ENCODE measurements at regions not wholly inside any gene's neighbourhood (a gene's known extent, or its start where the extent isn't known, plus 50 kb on each side); places are given as distances from the start of the nearest gene placed in this dataset.

DNA sequence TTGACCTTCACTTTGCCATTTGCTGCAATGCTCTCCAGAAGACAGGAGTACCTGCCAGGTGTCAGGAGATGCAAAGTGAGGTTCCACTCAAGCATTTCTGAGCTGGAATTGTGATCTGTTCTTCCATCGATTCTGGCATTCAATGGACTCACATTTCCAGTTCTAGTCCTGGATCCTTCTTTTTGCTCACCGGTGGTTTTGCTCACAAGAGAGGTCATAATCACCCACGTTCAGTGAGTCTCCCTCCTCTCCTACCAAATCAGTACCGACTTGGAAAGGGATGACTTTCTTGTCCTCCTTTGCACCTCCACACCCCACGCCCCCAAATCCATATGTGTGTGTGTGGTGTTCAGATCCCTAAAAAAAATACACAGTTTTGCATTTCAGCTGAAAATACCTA is 206.7 kb upstream of the IGF1R start:
- no peak for DNase-seq (ENCODE audit: extremely low read depth in 1 of 2, low read depth in 1 of 2)

- DNase-seq (ENCODE audit: extremely low read depth in 1 of 2, low read depth in 1 of 2) = peak; percentile 15 to 33
These were observed 205.9 kb upstream of the IGF1R start for GRCh38 chr15:98442379-98442833.

DNA sequence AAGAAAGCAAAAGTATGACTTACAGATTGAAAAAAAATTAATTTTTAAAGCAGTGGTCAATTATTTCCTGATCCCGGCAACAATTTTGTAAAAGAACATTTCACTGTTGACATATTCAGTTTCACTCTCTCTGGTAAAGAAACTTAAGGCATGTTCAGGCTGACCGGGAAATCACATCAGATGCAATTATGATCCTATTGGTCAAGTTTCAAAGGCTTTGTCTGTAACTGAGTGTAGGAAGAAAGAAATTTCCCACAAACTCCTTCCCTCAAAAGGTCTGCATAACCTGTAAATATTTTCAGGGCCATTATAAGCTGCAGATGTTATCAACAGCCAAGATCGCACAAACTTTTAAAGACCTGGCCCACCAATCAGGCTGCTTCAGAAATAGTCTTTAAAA is 205.4 kb upstream of the IGF1R start:
- no peak for DNase-seq (ENCODE audit: extremely low read depth in 1 of 2, low read depth in 1 of 2)

GRCh38 chr15:98443526-98443925 is 204.8 kb upstream of the IGF1R start:
- DNase-seq (ENCODE audit: extremely low read depth in 1 of 2, low read depth in 1 of 2) = no peak

DNA sequence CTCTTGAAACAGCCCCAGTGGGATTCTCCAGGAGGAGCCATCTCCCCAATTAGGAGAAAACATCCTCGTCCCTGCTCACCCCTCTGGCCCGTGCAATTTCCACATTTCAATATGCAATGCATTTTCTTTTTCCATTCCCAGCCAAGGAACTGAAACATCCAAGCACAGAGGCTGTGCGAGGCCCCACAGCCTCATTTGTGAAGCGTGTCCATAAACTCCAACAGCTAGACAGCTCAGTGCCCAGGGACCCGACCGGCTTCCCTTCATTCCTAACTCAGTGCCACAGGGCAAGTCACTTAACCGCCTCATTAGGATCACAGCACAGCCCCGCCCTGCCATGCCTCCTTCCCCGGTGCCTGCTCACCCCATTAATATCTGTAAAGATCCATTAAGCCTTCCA is 204.2 kb upstream of the IGF1R start:
- DNase-seq (ENCODE audit: extremely low read depth in 1 of 2, low read depth in 1 of 2) = no peak

DNA sequence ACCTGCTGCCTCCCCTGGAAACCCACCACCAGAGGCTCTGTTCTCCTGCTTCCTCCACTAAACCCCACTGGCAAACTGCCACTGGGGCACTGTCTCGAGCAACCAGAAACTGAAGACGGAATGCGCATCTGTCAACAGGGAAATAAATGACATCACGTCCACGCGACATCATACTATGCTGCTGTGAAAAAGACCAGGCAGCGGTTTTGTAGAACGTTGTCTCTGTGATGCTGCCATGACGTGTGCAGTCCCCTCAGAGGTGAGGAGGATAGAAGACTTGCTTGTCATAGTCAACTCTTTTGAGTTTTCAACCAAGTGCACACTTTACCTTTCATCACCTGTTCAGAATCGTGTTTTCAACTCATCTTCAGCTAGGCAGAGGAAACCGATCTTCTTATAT is 203.0 kb upstream of the IGF1R start:
- no peak for DNase-seq (ENCODE audit: extremely low read depth in 1 of 2, low read depth in 1 of 2)

- no peak for DNase-seq (ENCODE audit: extremely low read depth in 1 of 2, low read depth in 1 of 2)
These were observed 202.3 kb upstream of the IGF1R start for GRCh38 chr15:98446083-98446482.

- no peak for DNase-seq (ENCODE audit: extremely low read depth in 1 of 2, low read depth in 1 of 2)
These were observed 201.3 kb upstream of the IGF1R start for GRCh38 chr15:98447069-98447468.

DNA sequence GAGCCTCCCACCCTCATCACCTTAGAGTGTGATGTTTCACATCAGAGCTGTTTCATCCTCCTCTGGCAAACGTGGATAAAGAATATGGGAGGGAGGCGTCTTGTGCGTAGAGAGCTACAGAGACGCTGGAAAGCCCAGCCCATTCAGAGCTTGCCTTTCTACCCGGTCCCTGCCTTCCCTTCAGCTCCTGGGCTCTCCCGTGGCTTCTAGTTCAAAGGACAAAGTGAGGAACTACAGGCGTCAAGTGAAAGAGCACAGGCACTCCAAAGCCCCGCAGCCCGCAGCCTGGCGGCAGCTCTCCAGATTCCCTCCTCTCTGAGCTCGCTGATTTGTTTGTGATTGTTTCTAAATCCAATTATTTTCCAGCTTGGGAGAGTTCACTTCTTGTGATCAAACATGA is 197.1 kb upstream of the IGF1R start:
- no peak for DNase-seq (ENCODE audit: extremely low read depth in 1 of 2, low read depth in 1 of 2)

- DNase-seq (ENCODE audit: extremely low read depth in 1 of 2, low read depth in 1 of 2) = no peak
These were observed 196.1 kb upstream of the IGF1R start for GRCh38 chr15:98452238-98452637.

DNA sequence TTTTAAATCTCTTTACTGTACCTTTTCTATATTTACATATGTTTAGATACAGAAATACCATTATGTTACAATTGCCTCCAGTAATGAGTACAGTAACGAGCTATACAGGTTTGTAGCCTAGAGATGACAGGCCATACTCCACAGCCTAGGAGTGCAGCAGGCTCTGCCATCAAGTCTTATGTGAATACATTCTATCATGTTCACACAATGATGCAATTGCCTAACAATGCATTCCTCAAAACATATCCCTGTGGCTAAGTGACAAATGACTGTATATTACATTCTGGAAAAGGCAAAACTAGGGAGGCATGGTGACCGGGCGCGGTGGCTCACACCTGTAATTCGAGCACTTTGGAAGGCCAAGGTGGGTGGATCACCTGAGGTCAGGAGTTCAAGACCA is 192.4 kb upstream of the IGF1R start:
- DNase-seq (ENCODE audit: extremely low read depth in 1 of 2, low read depth in 1 of 2) = no peak

DNA sequence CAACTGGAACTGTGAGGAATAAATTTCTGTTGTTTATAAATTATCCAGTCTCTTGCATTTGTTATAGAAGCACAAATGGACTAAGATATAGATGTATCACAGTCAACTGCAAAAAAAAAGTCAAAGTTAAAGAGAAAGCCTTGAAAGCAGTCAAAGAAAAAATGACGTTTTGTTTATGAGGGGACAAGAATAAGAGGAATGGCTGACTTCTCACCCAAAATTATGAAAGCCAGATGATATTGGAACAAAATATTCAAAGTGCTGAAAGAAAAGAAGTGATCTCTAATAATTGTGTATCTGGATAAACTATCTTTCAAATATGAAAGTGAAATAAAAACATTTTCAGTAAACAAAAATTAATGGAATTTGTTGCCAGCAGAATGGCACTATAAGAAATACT is 171.8 kb upstream of the IGF1R start:
- DNase-seq (ENCODE audit: extremely low read depth in 1 of 2, low read depth in 1 of 2) = no peak

GRCh38 chr15:98480844-98481243 is 167.5 kb upstream of the IGF1R start:
- DNase-seq (ENCODE audit: extremely low read depth in 1 of 2, low read depth in 1 of 2) = no peak

- DNase-seq (ENCODE audit: extremely low read depth in 1 of 2, low read depth in 1 of 2) = no peak
These were observed 164.7 kb upstream of the IGF1R start for GRCh38 chr15:98483575-98484130.

DNA sequence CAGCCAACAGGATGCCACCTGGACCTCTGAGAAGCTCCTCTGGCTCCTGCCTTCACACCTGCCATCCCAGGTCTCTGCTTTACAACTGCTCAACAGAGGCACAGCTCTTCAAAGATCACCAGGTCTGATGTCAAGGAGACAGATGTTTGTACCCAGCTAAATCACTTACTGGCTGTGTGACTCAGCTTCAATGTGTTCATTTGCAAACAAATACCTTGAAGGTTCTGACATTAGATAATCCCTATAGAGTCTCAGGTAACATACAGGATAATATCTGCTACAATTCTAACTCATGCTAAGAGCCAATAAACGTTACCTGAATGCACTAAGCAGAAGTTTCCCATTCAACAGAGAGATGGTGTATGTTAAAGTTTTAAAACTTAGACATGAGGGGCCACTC is 163.4 kb upstream of the IGF1R start:
- DNase-seq (ENCODE audit: extremely low read depth in 1 of 2, low read depth in 1 of 2) = no peak

- no peak for DNase-seq (ENCODE audit: extremely low read depth in 1 of 2, low read depth in 1 of 2)
These were observed 162.9 kb upstream of the IGF1R start for GRCh38 chr15:98485451-98485850.

GRCh38 chr15:98493966-98494511 is 154.3 kb upstream of the IGF1R start:
- DNase-seq (ENCODE audit: extremely low read depth in 1 of 2, low read depth in 1 of 2) = no peak

DNA sequence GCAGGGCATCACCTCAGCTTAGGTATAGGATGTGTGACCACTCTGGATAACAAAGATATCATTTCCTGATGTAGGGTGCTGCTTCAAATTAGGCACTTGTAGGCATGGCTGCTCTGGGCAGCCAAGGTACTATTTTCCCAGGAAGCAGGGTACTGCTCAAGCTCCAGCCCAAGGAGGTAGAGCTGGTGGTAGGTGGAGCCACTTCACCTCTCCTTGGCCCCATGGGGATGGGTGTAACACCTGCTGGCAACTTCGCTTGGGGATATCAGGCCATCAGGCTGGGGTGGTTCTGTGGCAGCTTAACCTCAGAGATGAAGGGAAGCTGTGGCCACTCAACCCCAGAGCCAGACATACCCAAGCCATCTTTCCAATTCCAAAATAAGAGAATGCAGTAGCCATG is 147.1 kb upstream of the IGF1R start:
- DNase-seq (ENCODE audit: extremely low read depth in 1 of 2, low read depth in 1 of 2) = no peak

DNA sequence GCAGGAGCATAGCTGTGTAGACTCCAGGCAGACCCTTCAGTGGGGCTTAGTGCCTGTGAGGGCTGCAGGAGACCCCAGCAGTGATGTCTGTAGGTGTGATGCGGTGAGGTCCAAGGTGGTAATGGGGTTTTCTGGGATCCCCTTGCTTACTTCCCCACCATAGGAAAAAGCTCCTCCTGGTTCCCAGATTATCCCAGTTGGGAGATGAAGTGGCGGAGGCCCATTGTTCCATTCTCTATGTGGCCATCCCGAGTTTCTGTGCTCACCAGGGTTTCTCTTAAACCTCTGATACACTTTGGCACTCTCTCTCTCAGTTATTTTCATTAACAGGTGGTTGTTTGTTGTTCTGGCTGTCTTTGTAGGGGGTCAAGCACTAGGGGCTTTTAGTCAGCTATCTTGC is 146.7 kb upstream of the IGF1R start:
- DNase-seq (ENCODE audit: extremely low read depth in 1 of 2, low read depth in 1 of 2) = no peak

DNA sequence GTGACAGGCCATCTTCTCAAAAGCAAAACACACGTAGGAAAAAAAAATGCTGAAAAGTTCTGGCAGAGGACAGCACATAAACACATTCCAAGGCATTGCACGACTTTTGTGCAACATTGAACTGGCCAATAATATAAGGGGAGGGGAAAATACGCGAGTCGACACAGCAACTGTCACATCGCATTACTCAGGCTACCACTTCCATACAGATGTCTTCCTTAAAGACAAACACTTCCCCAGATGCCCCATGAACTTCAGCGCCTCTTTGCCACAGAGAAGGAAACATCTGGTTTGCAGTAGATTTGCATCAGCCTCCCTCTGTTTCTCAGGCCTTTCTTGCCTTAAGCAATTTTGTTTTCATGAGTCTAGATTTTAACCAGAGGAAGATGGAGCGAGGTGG is 144.4 kb upstream of the IGF1R start:
- DNase-seq (ENCODE audit: extremely low read depth in 1 of 2, low read depth in 1 of 2) = no peak

GRCh38 chr15:98504998-98505397 is 143.3 kb upstream of the IGF1R start:
- DNase-seq (ENCODE audit: extremely low read depth in 1 of 2, low read depth in 1 of 2) = no peak

- no peak for DNase-seq (ENCODE audit: extremely low read depth in 1 of 2, low read depth in 1 of 2)
These were observed 142.7 kb upstream of the IGF1R start for GRCh38 chr15:98505611-98506031.

DNA sequence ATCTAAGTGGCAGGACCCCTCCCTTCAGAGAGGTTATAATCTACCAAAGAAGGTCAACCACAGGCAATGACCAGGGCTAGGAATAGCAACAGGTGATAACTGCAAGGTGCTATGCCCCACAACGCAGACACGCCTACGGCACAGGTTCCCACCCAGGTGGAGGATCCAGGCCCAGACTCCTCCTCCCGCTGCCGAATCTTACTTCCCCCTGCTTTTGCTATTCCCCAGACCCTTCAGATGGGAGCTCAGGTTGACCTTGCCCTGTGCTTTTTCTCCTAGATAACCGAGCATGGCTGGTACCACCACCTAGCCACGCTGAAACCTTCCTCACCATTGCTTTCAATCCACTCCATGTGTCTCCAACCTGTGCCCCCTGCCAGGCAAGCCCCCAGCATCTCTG is 142.2 kb upstream of the IGF1R start:
- no peak for DNase-seq (ENCODE audit: extremely low read depth in 1 of 2, low read depth in 1 of 2)

Data from stimulated activated CD8-positive, alpha-beta memory T cell treated with anti-CD3 and anti-CD28 coated beads, Interleukin-7, amount 100 ng/mL, for 48 hours (primary cell).